22Rv1 (cell line): ENCODE measurements at regions not wholly inside any gene's neighbourhood (a gene's known extent, or its start where the extent isn't known, plus 50 kb on each side); places are given as distances from the start of the nearest gene placed in this dataset.

Experiments
- H3K27ac ChIP-seq: fragments of 450-650 bp; 2 replicates; pipeline ENCODE4 v1.5.1; 2017
- CTCF ChIP-seq: fragments of 450-650 bp; IDR thresholded peaks from 2 replicates; pipeline ENCODE4 v1.5.1; 2017; ENCODE audit warnings: mild to moderate bottlenecking
- ZFX ChIP-seq: fragments of 450-650 bp; IDR thresholded peaks from 2 replicates; pipeline ENCODE4 v1.6.1; 2017; ENCODE audit warnings: antibody characterized with exemption, borderline replicate concordance

GRCh38 chr2:237182422-237183123, 96.9 kb downstream of the COPS8 start:
- no peak overlapping the region for H3K27ac ChIP-seq
- TF ChIP-seq CTCF (no peak), ZFX (no peak)

- H3K27ac ChIP-seq = no peak overlapping the region
- TF ChIP-seq ZFX = no peak
- TF ChIP-seq CTCF = no peak
Observed at GRCh38 chr2:237184192-237184918, 98.7 kb downstream of the COPS8 start.

- no peak for TF ChIP-seq CTCF
- TF ChIP-seq ZFX = no peak
- H3K27ac ChIP-seq = no peak overlapping the region
Observed at GRCh38 chr2:237184919-237185552, 99.3 kb downstream of the COPS8 start.

- H3K27ac ChIP-seq = no peak overlapping the region
- TF ChIP-seq CTCF = no peak
- no peak for TF ChIP-seq ZFX
Observed at GRCh38 chr2:237185553-237185925, 99.8 kb downstream of the COPS8 start.

- H3K27ac ChIP-seq = no peak overlapping the region
- TF ChIP-seq ZFX (no peak), CTCF (no peak)
Observed at GRCh38 chr2:237189799-237190198, 104.1 kb downstream of the COPS8 start.

- TF ChIP-seq ZFX (no peak), CTCF (no peak)
- no peak overlapping the region for H3K27ac ChIP-seq
Observed at GRCh38 chr2:237190966-237191713, 105.5 kb downstream of the COPS8 start.
